Stomach (tissue), 8 donors: ENCODE measurements at regions not wholly inside any gene's neighbourhood (a gene's known extent, or its start where the extent isn't known, plus 50 kb on each side); places are given as distances from the start of the nearest gene placed in this dataset.
A peak's percentile ranks its signal among the peaks of the same experiment; 100 is the strongest.

Source experiments
- DNase-seq, 2 donors: peaks; one replicate each; pipeline versions ENCODE4 v3.0.0 to v3.0.0-alpha.2; 2013 to 2019
- H3K27ac ChIP-seq, 5 donors: fragments of 200-600 bp in 4 of 5; sonication (generic) in 4 of 5; one replicate each; pipeline ENCODE4 v1.5.1; 2013 to 2019; ENCODE audit warnings: mild to moderate bottlenecking in 1 of 5, moderate library complexity in 1 of 5
- H3K27me3 ChIP-seq, 3 donors: fragments of 200-600 bp; sonication (generic); one replicate each; pipeline ENCODE4 v1.5.1; 2017 to 2019; ENCODE audit warnings: mixed run types in 1 of 3
- H3K36me3 ChIP-seq, 4 donors: fragments of 200-600 bp; sonication (generic); 1 replicate in 3 of 4; 2 replicates in 1 of 4; pipeline ENCODE4 v1.5.1; 2016 to 2019
- H3K4me1 ChIP-seq, 4 donors: fragments of 200-600 bp; sonication (generic); one replicate each; pipeline ENCODE4 v1.5.1; 2016 to 2019
- H3K4me3 ChIP-seq, 4 donors: fragments of 200-600 bp; sonication (generic) in 3 of 4; one replicate each; pipeline ENCODE4 v1.5.1; 2016 to 2019; ENCODE audit warnings: mild to moderate bottlenecking in 1 of 4
- H3K9me3 ChIP-seq, 4 donors: fragments of 200-600 bp; sonication (generic); one replicate each; pipeline ENCODE4 v1.5.1; 2016 to 2019
- CTCF ChIP-seq, 7 experiments: fragments of 450-650 bp in 4 of 7; fragments of 200-600 bp in 3 of 7; sonication (generic) in 3 of 7; IDR thresholded peaks; one replicate each; pipeline ENCODE4 v1.5.1; 2016 to 2019; ENCODE audit warnings: antibody characterized with exemption in 7 of 7, control low read depth in 2 of 7, mild to moderate bottlenecking in 1 of 7
- EP300 ChIP-seq: sonication (generic); formaldehyde crosslinking; IDR thresholded peaks from one replicate; pipeline ENCODE4 v1.6.1; 2017; ENCODE audit warnings: antibody characterized with exemption
- POLR2A ChIP-seq, 4 donors: fragments of 450-650 bp; IDR thresholded peaks; one replicate each; pipeline ENCODE4 v1.6.1; 2016; ENCODE audit warnings: antibody characterized with exemption in 4 of 4, control low read depth in 2 of 4, mild to moderate bottlenecking in 1 of 4, moderate library complexity in 1 of 4
- POLR2AphosphoS5 ChIP-seq, 3 donors: sonication (generic); formaldehyde crosslinking; IDR thresholded peaks; one replicate each; pipeline ENCODE4 v1.6.1; 2016; ENCODE audit warnings: antibody characterized with exemption in 3 of 3
- WGBS, 5 donors: extraction: QIAGEN DNeasy Blood & Tissue Kit in 3 of 5; methylation state at CpG; one replicate each; pipeline versions ENCODE4 v1.1.5 to v1.1.7; 2013 to 2018; 5-methylcytosine and 5-hydroxymethylcytosine counted together
- intact Hi-C: fragments of 100-400 bp; cut with DNase I; formaldehyde crosslinking; loops from one replicate; pipeline ENCODE4 v1.15.1; 2023; ENCODE audit warnings: low total_unique reads
- donor health status: healthy with polysubstance abuse.
- donor health status: Bipolar disorder and iron deficiency.
- donor health status: healthy.

- no peaks in the 10 kb centered on the region for H3K36me3 ChIP-seq
- 60 to 76% (median 67%) methylated on average over 1 of the region's 1 CpG for WGBS, 5 donors
- no peaks in the 10 kb centered on the region for H3K27me3 ChIP-seq
- no peak overlapping the region for H3K27ac ChIP-seq
- peaks cover 0 to 15% (median 6%) of the 10 kb centered on the region in 4 donors for H3K9me3 ChIP-seq
- intact Hi-C loops, result no loop called here
- H3K4me3 ChIP-seq, result no peak overlapping the region
- no peak for DNase-seq
- H3K4me1 ChIP-seq, result no peaks in the 10 kb centered on the region
- TF ChIP-seq POLR2A (IDR thresholded peaks at IDR 0.05), result no peak
- TF ChIP-seq POLR2AphosphoS5 (IDR thresholded peaks at IDR 0.05), result no peak
- TF ChIP-seq CTCF (IDR thresholded peaks at IDR 0.05), result no peak
- TF ChIP-seq EP300, result no peak
Observed at GRCh38 chr3:148020861-148021260, 611.7 kb downstream of the ZIC1 start.

GRCh38 chr3:148021381-148021780 is 612.2 kb downstream of the ZIC1 start:
- H3K9me3 ChIP-seq, result peaks cover 0 to 14% (median 3%) of the 10 kb centered on the region in 4 donors
- H3K27ac ChIP-seq, result no peak overlapping the region
- no peaks in the 10 kb centered on the region for H3K27me3 ChIP-seq
- H3K4me1 ChIP-seq, result no peaks in the 10 kb centered on the region
- H3K4me3 ChIP-seq, result no peak overlapping the region
- 85 to 92% (median 87%) methylated on average over 6 of the region's 6 CpGs for whole genome bisulfite sequencing, 5 donors
- no peaks in the 10 kb centered on the region for H3K36me3 ChIP-seq
- DNase-seq, result no peak
- TF ChIP-seq EP300, result no peak
- no peak for TF ChIP-seq CTCF (IDR thresholded peaks at IDR 0.05)
- no peak for TF ChIP-seq POLR2A (IDR thresholded peaks at IDR 0.05)
- TF ChIP-seq POLR2AphosphoS5 (IDR thresholded peaks at IDR 0.05), result no peak
- intact Hi-C loops, result no loop called here

- H3K4me3 ChIP-seq, result no peak overlapping the region
- no peaks in the 10 kb centered on the region for H3K4me1 ChIP-seq
- H3K9me3 ChIP-seq, result peaks cover 0 to under 1% (median 0%) of the 10 kb centered on the region in 4 donors
- no peak for TF ChIP-seq POLR2A (IDR thresholded peaks at IDR 0.05)
- no peak for TF ChIP-seq CTCF (IDR thresholded peaks at IDR 0.05)
- no peak for TF ChIP-seq EP300
- no peak for TF ChIP-seq POLR2AphosphoS5 (IDR thresholded peaks at IDR 0.05)
- H3K27ac ChIP-seq, result no peak overlapping the region
- no peaks in the 10 kb centered on the region for H3K36me3 ChIP-seq
- peak in 1 of 2 donors; percentile 30 for DNase-seq
- 50 to 66% (median 57%) methylated on average over 6 of the region's 6 CpGs for WGBS, 5 donors
- intact Hi-C loops, result no loop called here
- no peaks in the 10 kb centered on the region for H3K27me3 ChIP-seq
Observed at GRCh38 chr3:148023994-148024393, 614.8 kb downstream of the ZIC1 start.

GRCh38 chr3:148026009-148026588 is 616.9 kb downstream of the ZIC1 start:
- intact Hi-C loops, result no loop called here
- TF ChIP-seq POLR2A (IDR thresholded peaks at IDR 0.05) (no peak), CTCF (IDR thresholded peaks at IDR 0.05) (no peak), POLR2AphosphoS5 (IDR thresholded peaks at IDR 0.05) (no peak), EP300 (no peak)
- DNase-seq, result no peak
- Histone ChIP-seq H3K27me3 (no peaks in the 10 kb centered on the region), H3K36me3 (no peaks in the 10 kb centered on the region), H3K27ac (no peak overlapping the region), H3K4me3 (no peak overlapping the region), H3K4me1 (no peaks in the 10 kb centered on the region), H3K9me3 (no peaks in the 10 kb centered on the region)
- WGBS, 5 donors, result 78 to 87% (median 87%) methylated on average over 6 of the region's 6 CpGs
